ENCODE measurements at regions not wholly inside any gene's neighbourhood (a gene's known extent, or its start where the extent isn't known, plus 50 kb on each side); places are given as distances from the start of the nearest gene placed in this dataset.

DNA sequence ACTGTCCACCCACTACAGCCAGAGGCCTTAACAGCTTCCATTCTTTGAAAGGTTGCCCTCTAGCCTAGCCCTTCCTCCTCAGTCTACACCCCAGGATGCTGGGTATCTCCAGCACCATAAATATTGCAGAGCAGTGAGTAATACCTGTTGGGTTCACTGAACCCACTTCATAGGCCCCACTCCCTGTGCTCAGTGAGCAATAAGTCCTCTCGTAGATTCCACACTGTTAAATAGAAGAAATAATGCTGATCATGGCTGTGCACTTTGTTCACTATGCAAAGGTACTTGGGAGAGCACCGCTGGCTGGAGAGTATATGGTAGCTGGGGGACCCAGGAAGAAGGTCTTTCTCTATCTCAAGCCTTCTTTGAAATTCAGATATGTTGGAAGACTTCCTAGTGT, 87.3 kb downstream of the RSPH3 start:
- no peak for TF ChIP-seq POLR2A (IDR thresholded peaks at IDR 0.05)
- TF ChIP-seq, protein P1, sequence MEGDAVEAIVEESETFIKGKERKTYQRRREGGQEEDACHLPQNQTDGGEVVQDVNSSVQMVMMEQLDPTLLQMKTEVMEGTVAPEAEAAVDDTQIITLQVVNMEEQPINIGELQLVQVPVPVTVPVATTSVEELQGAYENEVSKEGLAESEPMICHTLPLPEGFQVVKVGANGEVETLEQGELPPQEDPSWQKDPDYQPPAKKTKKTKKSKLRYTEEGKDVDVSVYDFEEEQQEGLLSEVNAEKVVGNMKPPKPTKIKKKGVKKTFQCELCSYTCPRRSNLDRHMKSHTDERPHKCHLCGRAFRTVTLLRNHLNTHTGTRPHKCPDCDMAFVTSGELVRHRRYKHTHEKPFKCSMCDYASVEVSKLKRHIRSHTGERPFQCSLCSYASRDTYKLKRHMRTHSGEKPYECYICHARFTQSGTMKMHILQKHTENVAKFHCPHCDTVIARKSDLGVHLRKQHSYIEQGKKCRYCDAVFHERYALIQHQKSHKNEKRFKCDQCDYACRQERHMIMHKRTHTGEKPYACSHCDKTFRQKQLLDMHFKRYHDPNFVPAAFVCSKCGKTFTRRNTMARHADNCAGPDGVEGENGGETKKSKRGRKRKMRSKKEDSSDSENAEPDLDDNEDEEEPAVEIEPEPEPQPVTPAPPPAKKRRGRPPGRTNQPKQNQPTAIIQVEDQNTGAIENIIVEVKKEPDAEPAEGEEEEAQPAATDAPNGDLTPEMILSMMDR (IDR thresholded peaks at IDR 0.05): no peak
